NOMO-1 treated with DMSO at 0.1 percent for 48 hours (cell line): ENCODE measurements at regions not wholly inside any gene's neighbourhood (a gene's known extent, or its start where the extent isn't known, plus 50 kb on each side); places are given as distances from the start of the nearest gene placed in this dataset.
"Not testable (repeated sequence)": the region's sequence is repeated elsewhere in the genome, so short reads cannot be mapped to it uniquely, and the experiment has no call there.

Experiments
- DNase-seq: peaks from one replicate; lab custom pipeline; 2025; ENCODE audit not compliant: unreplicated experiment; lab: John Stamatoyannopoulos, UW

GRCh38 chr13:81340118-81341069, 999.5 kb upstream of the SPRY2 start:
- not testable (repeated sequence) for DNase-seq

- not testable (repeated sequence) for DNase-seq
Observed at GRCh38 chr13:81339666-81340065, 998.7 kb upstream of the SPRY2 start.

- no peak for DNase-seq
Observed at GRCh38 chr13:81334481-81334880, 993.6 kb upstream of the SPRY2 start.

GRCh38 chr13:81326913-81327312, 986.0 kb upstream of the SPRY2 start:
- no peak for DNase-seq

- DNase-seq, result no peak
Observed at GRCh38 chr13:81320516-81320915, 979.6 kb upstream of the SPRY2 start.

GRCh38 chr13:81319351-81319750, 978.4 kb upstream of the SPRY2 start:
- no peak for DNase-seq

- DNase-seq, result no peak
Observed at GRCh38 chr13:81318231-81319019, 977.5 kb upstream of the SPRY2 start.

GRCh38 chr13:81314461-81314860, 973.5 kb upstream of the SPRY2 start:
- DNase-seq, result no peak

- DNase-seq, result no peak
Observed at GRCh38 chr13:81305928-81306327, 965.0 kb upstream of the SPRY2 start.

- no peak for DNase-seq
Observed at GRCh38 chr13:81304121-81304659, 963.3 kb upstream of the SPRY2 start.

GRCh38 chr13:81302677-81303076, 961.8 kb upstream of the SPRY2 start:
- DNase-seq, result no peak

- no peak for DNase-seq
Observed at GRCh38 chr13:81302125-81302524, 961.2 kb upstream of the SPRY2 start.

GRCh38 chr13:81295177-81295576, 954.3 kb upstream of the SPRY2 start:
- no peak for DNase-seq

GRCh38 chr13:81293594-81294164, 952.8 kb upstream of the SPRY2 start:
- no peak for DNase-seq

- DNase-seq, result no peak
Observed at GRCh38 chr13:81283561-81283960, 942.6 kb upstream of the SPRY2 start.

- DNase-seq, result no peak
Observed at GRCh38 chr13:81283062-81283461, 942.1 kb upstream of the SPRY2 start.

GRCh38 chr13:81275666-81276258, 934.8 kb upstream of the SPRY2 start:
- DNase-seq, result no peak

GRCh38 chr13:81247711-81248110, 906.8 kb upstream of the SPRY2 start:
- no peak for DNase-seq

GRCh38 chr13:81246556-81246955, 905.6 kb upstream of the SPRY2 start:
- no peak for DNase-seq

GRCh38 chr13:81244011-81244410, 903.1 kb upstream of the SPRY2 start:
- DNase-seq, result no peak

GRCh38 chr13:81230386-81230785, 889.5 kb upstream of the SPRY2 start:
- no peak for DNase-seq
